Karpas-422 (cell line): ENCODE measurements at regions not wholly inside any gene's neighbourhood (a gene's known extent, or its start where the extent isn't known, plus 50 kb on each side); places are given as distances from the start of the nearest gene placed in this dataset.

ENCODE experiments used
- DNase-seq: peaks from one replicate; pipeline ENCODE4 v3.0.0-alpha.2; 2015
- H2AFZ ChIP-seq: fragments of 200-600 bp; sonication (generic); 2 replicates; pipeline ENCODE4 v1.6.1; 2014; ENCODE audit warnings: antibody characterized with exemption, low read length, mixed read lengths
- H3K27ac ChIP-seq: fragments of 200-600 bp; sonication (generic); 2 replicates; pipeline ENCODE4 v1.5.1; 2014; ENCODE audit warnings: mild to moderate bottlenecking, low read length, moderate library complexity
- H3K27me3 ChIP-seq: fragments of 200-600 bp; sonication (generic); 2 replicates; pipeline ENCODE4 v1.6.1; 2014; ENCODE audit warnings: low read length, mixed read lengths
- H3K36me3 ChIP-seq: fragments of 200-600 bp; sonication (generic); 2 replicates; pipeline ENCODE4 v1.6.1; 2014; ENCODE audit warnings: low read length, mixed read lengths; ENCODE audit not compliant: insufficient read depth
- H3K4me1 ChIP-seq: fragments of 200-600 bp; sonication (generic); 2 replicates; pipeline ENCODE4 v1.6.1; 2014; ENCODE audit warnings: mild to moderate bottlenecking, low read length, mixed read lengths
- H3K4me2 ChIP-seq: fragments of 200-600 bp; sonication (generic); 2 replicates; pipeline ENCODE4 v1.6.1; 2014; ENCODE audit warnings: low read length, low read depth, mild to moderate bottlenecking; ENCODE audit not compliant: poor library complexity, severe bottlenecking
- H3K4me3 ChIP-seq: fragments of 200-600 bp; sonication (generic); 2 replicates; pipeline ENCODE4 v1.5.1; 2014; ENCODE audit warnings: mild to moderate bottlenecking, antibody characterized with exemption, low read length, mixed read lengths
- H3K79me2 ChIP-seq: fragments of 200-600 bp; sonication (generic); 2 replicates; pipeline ENCODE4 v1.6.1; 2014; ENCODE audit warnings: mild to moderate bottlenecking, low read length, mixed read lengths
- H3K9ac ChIP-seq: fragments of 200-600 bp; sonication (generic); 2 replicates; pipeline ENCODE4 v1.6.0; 2014; ENCODE audit warnings: low read length
- H3K9me2 ChIP-seq: fragments of 200-600 bp; sonication (generic), shearing (Covaris generic); replicated peaks from 2 replicates; pipeline ENCODE4 v1.6.0; 2014; ENCODE audit warnings: mild to moderate bottlenecking, low read length, moderate library complexity; ENCODE audit not compliant: insufficient read depth
- H3K9me3 ChIP-seq: fragments of 300-700, 200-600 bp; sonication (generic); 2 replicates; pipeline ENCODE4 v1.6.1; 2014; ENCODE audit warnings: low read length, mixed read lengths
- H4K20me1 ChIP-seq: fragments of 200-600 bp; sonication (generic); 2 replicates; pipeline ENCODE4 v1.6.1; 2014; ENCODE audit warnings: mild to moderate bottlenecking, antibody characterized with exemption, low read length, low read depth; ENCODE audit not compliant: insufficient read depth

GRCh38 chr3:180496995-180497394 is 105.0 kb upstream of the TTC14 start:
- Histone ChIP-seq H3K9me3 (no peaks in the 10 kb centered on the region), H3K9ac (no peak overlapping the region), H3K79me2 (no peaks in the 10 kb centered on the region), H3K4me2 (no peak overlapping the region), H4K20me1 (no peaks in the 10 kb centered on the region), H2AFZ (no peak overlapping the region), H3K27me3 (no peaks in the 10 kb centered on the region), H3K27ac (no peak overlapping the region), H3K36me3 (no peaks in the 10 kb centered on the region), H3K4me1 (no peaks in the 10 kb centered on the region), H3K4me3 (no peak overlapping the region), H3K9me2 (no peaks in the 10 kb centered on the region)
- DNase-seq: no peak

DNA sequence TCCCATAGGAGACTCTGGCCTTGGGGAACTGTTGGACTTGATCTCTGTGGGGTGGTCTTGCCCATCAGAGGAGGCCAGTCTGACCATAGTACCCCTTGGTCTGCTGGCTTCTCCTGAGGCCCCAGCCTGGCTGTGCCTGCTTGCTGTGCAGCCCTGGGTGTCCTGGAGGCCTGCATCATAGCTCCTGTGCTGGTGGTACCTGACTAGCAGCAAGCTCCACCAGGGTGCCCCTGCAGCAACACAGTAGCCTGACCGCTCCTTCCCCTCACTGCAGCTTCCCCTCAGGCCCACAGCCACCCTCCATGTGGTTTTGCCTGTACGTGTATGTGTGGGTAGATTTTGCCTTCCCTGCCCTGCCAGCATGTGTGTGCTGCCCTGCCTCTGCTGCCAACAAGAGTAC is 85.6 kb upstream of the TTC14 start:
- H3K9ac ChIP-seq: no peak overlapping the region
- DNase-seq: no peak
- H3K79me2 ChIP-seq: no peaks in the 10 kb centered on the region
- H4K20me1 ChIP-seq: no peaks in the 10 kb centered on the region
- no peaks in the 10 kb centered on the region; the same call in 1 of the 2 replicates for H3K27me3 ChIP-seq
- H3K4me2 ChIP-seq: no peak overlapping the region
- no peak overlapping the region for H3K4me3 ChIP-seq
- no peaks in the 10 kb centered on the region for H3K9me2 ChIP-seq
- no peak overlapping the region for H3K27ac ChIP-seq
- no peak overlapping the region for H2AFZ ChIP-seq
- H3K36me3 ChIP-seq: no peaks in the 10 kb centered on the region
- no peaks in the 10 kb centered on the region for H3K9me3 ChIP-seq
- H3K4me1 ChIP-seq: no peaks in the 10 kb centered on the region

DNA sequence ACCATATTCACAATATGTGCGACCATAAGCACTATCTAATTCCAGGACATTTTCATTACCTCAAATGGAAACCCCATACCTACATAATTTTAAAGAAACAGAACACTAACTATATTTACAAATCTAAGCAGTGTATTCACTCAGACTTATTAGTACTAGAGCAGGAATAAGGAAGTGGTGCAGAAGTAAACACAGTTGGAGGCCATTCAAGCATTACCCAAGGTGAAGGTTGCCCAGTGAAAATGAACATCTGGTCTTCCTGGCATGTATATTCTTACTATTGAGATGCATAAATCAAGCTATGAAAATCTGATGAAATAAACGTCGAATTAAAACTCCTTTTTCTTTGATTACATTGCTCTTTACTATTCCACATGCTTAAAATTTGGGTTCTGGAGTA is 78.9 kb upstream of the TTC14 start:
- H3K4me2 ChIP-seq: no peak overlapping the region
- H3K9me3 ChIP-seq: no peaks in the 10 kb centered on the region
- H3K9ac ChIP-seq: no peak overlapping the region
- H3K27ac ChIP-seq: no peak overlapping the region
- no peak for DNase-seq
- H3K9me2 ChIP-seq: no peaks in the 10 kb centered on the region
- H3K4me1 ChIP-seq: no peaks in the 10 kb centered on the region
- H3K4me3 ChIP-seq: no peak overlapping the region
- no peaks in the 10 kb centered on the region for H3K79me2 ChIP-seq
- no peaks in the 10 kb centered on the region for H3K36me3 ChIP-seq
- no peaks in the 10 kb centered on the region; the same call in 1 of the 2 replicates for H3K27me3 ChIP-seq
- no peak overlapping the region for H2AFZ ChIP-seq
- no peaks in the 10 kb centered on the region for H4K20me1 ChIP-seq

GRCh38 chr3:180528843-180529242 is 73.1 kb upstream of the TTC14 start:
- H3K36me3 ChIP-seq: no peaks in the 10 kb centered on the region
- H3K27ac ChIP-seq: no peak overlapping the region
- no peaks in the 10 kb centered on the region for H3K4me1 ChIP-seq
- H3K9me3 ChIP-seq: no peaks in the 10 kb centered on the region
- H2AFZ ChIP-seq: no peak overlapping the region
- no peaks in the 10 kb centered on the region for H3K79me2 ChIP-seq
- H3K9ac ChIP-seq: no peak overlapping the region
- H4K20me1 ChIP-seq: no peaks in the 10 kb centered on the region
- no peak overlapping the region for H3K4me3 ChIP-seq
- H3K9me2 ChIP-seq: no peaks in the 10 kb centered on the region
- H3K4me2 ChIP-seq: no peak overlapping the region
- H3K27me3 ChIP-seq: no peaks in the 10 kb centered on the region
- DNase-seq: no peak

GRCh38 chr3:180529778-180530177 is 72.2 kb upstream of the TTC14 start:
- Histone ChIP-seq H2AFZ (no peak overlapping the region), H3K36me3 (no peaks in the 10 kb centered on the region), H3K79me2 (no peaks in the 10 kb centered on the region)

GRCh38 chr3:180530276-180530675 is 71.7 kb upstream of the TTC14 start:
- Histone ChIP-seq H2AFZ (no peak overlapping the region), H3K4me2 (no peak overlapping the region), H3K36me3 (no peaks in the 10 kb centered on the region), H4K20me1 (no peaks in the 10 kb centered on the region), H3K27me3 (no peaks in the 10 kb centered on the region), H3K4me3 (no peak overlapping the region), H3K27ac (no peak overlapping the region), H3K9me3 (no peaks in the 10 kb centered on the region), H3K9me2 (no peaks in the 10 kb centered on the region), H3K4me1 (no peaks in the 10 kb centered on the region), H3K9ac (no peak overlapping the region), H3K79me2 (no peaks in the 10 kb centered on the region)
- no peak for DNase-seq

More at GRCh38 chr3:180529778-180530177, 72.2 kb upstream of the TTC14 start:
- Histone ChIP-seq H3K4me3 (no peak overlapping the region), H3K4me1 (no peaks in the 10 kb centered on the region), H3K27me3 (no peaks in the 10 kb centered on the region), H4K20me1 (no peaks in the 10 kb centered on the region), H3K4me2 (no peak overlapping the region), H3K9ac (no peak overlapping the region), H3K27ac (no peak overlapping the region), H3K9me2 (no peaks in the 10 kb centered on the region), H3K9me3 (no peaks in the 10 kb centered on the region)
- no peak for DNase-seq

DNA sequence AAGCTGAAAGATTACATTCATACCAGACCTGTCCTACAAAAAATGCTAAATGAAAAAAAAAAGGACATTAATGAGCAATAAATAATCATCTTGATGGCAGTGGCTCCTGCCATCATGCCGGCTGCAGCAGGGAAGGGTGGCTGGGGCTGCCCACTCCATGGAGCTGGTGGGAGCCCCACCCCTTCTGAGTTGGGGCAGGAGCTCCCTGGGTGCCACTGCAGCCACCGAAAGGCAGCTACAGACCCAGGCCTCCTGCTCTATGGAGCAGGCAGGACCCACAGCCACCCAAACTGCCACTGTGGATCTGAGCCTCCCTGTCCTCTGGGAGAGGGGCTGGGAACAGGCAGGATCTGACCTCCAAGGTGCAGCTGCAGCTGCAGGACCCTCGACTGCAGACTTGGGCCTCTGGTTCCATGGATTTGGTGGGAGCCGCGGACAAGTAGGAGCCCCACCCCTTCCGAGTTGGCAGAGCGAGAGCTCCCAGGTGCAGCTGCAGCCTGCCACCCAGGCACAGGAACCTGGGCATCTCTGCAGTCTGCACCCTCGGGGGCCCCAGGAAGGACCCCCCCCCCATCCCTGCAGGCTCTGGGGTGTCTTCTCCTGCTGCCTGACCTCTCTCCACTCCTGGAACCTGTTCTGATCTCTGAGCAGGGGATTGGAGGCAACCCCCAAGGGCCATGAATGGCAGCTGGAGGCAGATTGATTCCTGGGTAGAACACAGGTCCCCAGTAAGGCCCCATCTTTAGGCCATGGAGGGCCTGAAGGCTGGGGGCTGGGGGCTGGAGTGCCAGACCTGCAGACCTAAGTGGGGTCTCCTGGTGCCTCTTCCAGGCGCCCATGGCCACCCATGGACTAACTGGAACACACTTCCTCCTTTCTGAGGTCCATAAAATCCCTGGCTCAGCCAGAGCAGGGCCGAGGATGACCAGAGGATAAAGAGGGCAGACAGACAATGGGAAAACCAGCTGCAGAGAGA is 70.4 kb upstream of the TTC14 start:
- H3K4me1 ChIP-seq: no peaks in the 10 kb centered on the region
- no peak overlapping the region for H3K4me2 ChIP-seq
- no peaks in the 10 kb centered on the region for H3K9me2 ChIP-seq
- no peak for DNase-seq
- H3K27ac ChIP-seq: no peak overlapping the region
- no peaks in the 10 kb centered on the region for H3K27me3 ChIP-seq
- H3K36me3 ChIP-seq: no peaks in the 10 kb centered on the region
- H2AFZ ChIP-seq: no peak overlapping the region
- H3K4me3 ChIP-seq: no peak overlapping the region
- H4K20me1 ChIP-seq: no peaks in the 10 kb centered on the region
- H3K9me3 ChIP-seq: no peaks in the 10 kb centered on the region
- H3K79me2 ChIP-seq: no peaks in the 10 kb centered on the region
- H3K9ac ChIP-seq: no peak overlapping the region

DNA sequence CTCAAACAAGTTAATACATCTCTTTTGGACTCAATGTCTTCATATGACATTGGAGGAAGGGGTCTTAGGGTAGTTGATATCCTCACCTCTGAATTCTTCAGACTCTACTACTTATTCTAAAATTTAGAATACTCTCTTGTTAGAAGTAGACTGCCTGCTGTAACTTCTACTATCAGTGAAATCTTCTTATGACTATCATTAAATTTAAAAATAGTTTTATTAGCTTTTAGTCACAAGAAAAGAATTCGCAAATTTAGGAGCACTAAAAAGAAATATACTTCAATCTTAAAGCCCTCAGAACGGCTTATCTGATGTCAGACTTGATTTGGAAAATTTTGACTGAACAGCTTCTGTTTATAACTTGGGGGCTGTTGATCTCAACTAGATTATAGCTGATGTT is 67.1 kb upstream of the TTC14 start:
- H3K79me2 ChIP-seq: no peaks in the 10 kb centered on the region
- no peaks in the 10 kb centered on the region for H4K20me1 ChIP-seq
- H3K4me3 ChIP-seq: no peak overlapping the region
- no peak overlapping the region for H3K27ac ChIP-seq
- H3K36me3 ChIP-seq: no peaks in the 10 kb centered on the region
- H2AFZ ChIP-seq: no peak overlapping the region
- no peak for DNase-seq
- no peak overlapping the region for H3K9ac ChIP-seq
- H3K9me3 ChIP-seq: no peaks in the 10 kb centered on the region
- no peaks in the 10 kb centered on the region for H3K9me2 ChIP-seq
- no peaks in the 10 kb centered on the region for H3K4me1 ChIP-seq
- H3K27me3 ChIP-seq: no peaks in the 10 kb centered on the region
- no peak overlapping the region for H3K4me2 ChIP-seq
